WTC11 (cell line): ENCODE measurements at regions not wholly inside any gene's neighbourhood (a gene's known extent, or its start where the extent isn't known, plus 50 kb on each side); places are given as distances from the start of the nearest gene placed in this dataset.

ENCODE experiments used
- CBFB ChIP-seq: sonication (generic); formaldehyde crosslinking; IDR thresholded peaks from 2 replicates; pipeline ENCODE4 v1.8.1; 2022; ENCODE audit warnings: mild to moderate bottlenecking, low read depth, missing genetic modification reagents
- MYBL2 ChIP-seq: sonication (generic); formaldehyde crosslinking; IDR thresholded peaks from 2 replicates; pipeline ENCODE4 v1.8.1; 2023; ENCODE audit warnings: mild to moderate bottlenecking, moderate library complexity, missing genetic modification reagents
- ZNF121 ChIP-seq: sonication (generic); formaldehyde crosslinking; IDR thresholded peaks from 2 replicates; pipeline ENCODE4 v1.8.0; 2023; ENCODE audit warnings: missing genetic modification reagents
- TF ChIP-seq, protein P1 (sequence below): fragments of 200-600 bp; IDR thresholded peaks from 2 replicates; pipeline ENCODE4 v1.8.0; 2022; ENCODE audit warnings: antibody characterized with exemption
- TF ChIP-seq, protein P2 (sequence below): sonication (generic); formaldehyde crosslinking; conservative IDR thresholded peaks from 2 replicates; pipeline ENCODE4 v1.8.1; 2023; ENCODE audit warnings: mild to moderate bottlenecking, low read depth, missing genetic modification reagents, moderate library complexity
- TF ChIP-seq, protein P3 (sequence below): sonication (generic); formaldehyde crosslinking; IDR thresholded peaks from 2 replicates; pipeline ENCODE4 v1.8.1; 2023; ENCODE audit warnings: mild to moderate bottlenecking, missing genetic modification reagents, moderate library complexity

DNA sequence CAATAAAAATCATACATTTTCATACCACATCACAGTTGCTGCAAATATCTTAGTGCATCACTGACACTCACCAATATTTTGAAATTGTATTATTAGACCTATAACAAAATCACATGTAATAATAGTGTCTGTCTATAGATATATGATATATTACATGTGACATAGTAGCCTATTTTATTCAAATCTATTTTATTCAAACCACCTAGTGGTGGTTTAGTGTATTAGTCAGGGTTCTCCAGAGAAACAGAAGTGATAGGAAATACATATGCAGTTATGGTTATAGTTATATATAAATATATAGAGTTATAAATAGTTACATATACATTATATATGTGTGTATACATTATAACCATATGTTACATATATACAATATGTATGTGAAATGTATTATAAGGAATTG is 366.5 kb upstream of the ARID1B start:
- TF ChIP-seq, protein P1, sequence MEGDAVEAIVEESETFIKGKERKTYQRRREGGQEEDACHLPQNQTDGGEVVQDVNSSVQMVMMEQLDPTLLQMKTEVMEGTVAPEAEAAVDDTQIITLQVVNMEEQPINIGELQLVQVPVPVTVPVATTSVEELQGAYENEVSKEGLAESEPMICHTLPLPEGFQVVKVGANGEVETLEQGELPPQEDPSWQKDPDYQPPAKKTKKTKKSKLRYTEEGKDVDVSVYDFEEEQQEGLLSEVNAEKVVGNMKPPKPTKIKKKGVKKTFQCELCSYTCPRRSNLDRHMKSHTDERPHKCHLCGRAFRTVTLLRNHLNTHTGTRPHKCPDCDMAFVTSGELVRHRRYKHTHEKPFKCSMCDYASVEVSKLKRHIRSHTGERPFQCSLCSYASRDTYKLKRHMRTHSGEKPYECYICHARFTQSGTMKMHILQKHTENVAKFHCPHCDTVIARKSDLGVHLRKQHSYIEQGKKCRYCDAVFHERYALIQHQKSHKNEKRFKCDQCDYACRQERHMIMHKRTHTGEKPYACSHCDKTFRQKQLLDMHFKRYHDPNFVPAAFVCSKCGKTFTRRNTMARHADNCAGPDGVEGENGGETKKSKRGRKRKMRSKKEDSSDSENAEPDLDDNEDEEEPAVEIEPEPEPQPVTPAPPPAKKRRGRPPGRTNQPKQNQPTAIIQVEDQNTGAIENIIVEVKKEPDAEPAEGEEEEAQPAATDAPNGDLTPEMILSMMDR: no peak
- no peak for TF ChIP-seq MYBL2 (CRISPR knock-in tag)
- TF ChIP-seq, protein P2, sequence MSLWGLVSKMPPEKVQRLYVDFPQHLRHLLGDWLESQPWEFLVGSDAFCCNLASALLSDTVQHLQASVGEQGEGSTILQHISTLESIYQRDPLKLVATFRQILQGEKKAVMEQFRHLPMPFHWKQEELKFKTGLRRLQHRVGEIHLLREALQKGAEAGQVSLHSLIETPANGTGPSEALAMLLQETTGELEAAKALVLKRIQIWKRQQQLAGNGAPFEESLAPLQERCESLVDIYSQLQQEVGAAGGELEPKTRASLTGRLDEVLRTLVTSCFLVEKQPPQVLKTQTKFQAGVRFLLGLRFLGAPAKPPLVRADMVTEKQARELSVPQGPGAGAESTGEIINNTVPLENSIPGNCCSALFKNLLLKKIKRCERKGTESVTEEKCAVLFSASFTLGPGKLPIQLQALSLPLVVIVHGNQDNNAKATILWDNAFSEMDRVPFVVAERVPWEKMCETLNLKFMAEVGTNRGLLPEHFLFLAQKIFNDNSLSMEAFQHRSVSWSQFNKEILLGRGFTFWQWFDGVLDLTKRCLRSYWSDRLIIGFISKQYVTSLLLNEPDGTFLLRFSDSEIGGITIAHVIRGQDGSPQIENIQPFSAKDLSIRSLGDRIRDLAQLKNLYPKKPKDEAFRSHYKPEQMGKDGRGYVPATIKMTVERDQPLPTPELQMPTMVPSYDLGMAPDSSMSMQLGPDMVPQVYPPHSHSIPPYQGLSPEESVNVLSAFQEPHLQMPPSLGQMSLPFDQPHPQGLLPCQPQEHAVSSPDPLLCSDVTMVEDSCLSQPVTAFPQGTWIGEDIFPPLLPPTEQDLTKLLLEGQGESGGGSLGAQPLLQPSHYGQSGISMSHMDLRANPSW (CRISPR knock-in tag): no peak
- no peak for TF ChIP-seq CBFB (CRISPR knock-in tag)
- TF ChIP-seq, protein P3, sequence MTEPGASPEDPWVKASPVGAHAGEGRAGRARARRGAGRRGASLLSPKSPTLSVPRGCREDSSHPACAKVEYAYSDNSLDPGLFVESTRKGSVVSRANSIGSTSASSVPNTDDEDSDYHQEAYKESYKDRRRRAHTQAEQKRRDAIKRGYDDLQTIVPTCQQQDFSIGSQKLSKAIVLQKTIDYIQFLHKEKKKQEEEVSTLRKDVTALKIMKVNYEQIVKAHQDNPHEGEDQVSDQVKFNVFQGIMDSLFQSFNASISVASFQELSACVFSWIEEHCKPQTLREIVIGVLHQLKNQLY (CRISPR knock-in tag): no peak
- TF ChIP-seq ZNF121 (CRISPR knock-in tag): no peak
